HEK293 (cell line): ENCODE measurements at regions not wholly inside any gene's neighbourhood (a gene's known extent, or its start where the extent isn't known, plus 50 kb on each side); places are given as distances from the start of the nearest gene placed in this dataset.

ENCODE experiments used
- CTCF ChIA-PET: fragments of 350-600 bp; formaldehyde crosslinking; extraction: SDS; loops from one replicate; lab custom pipeline; 2021; ENCODE audit warnings: antibody characterized with exemption; lab: Yijun Ruan, JAX
- POLR2A ChIA-PET: fragments of 300-600 bp; formaldehyde crosslinking; extraction: SDS; loops from one replicate; lab custom pipeline; 2020; ENCODE audit warnings: antibody characterized with exemption, inconsistent platforms; lab: Yijun Ruan, JAX
- H3K27ac ChIP-seq: fragments of 200-500 bp; sonication (Bioruptor generic); 2 replicates; pipeline ENCODE4 v1.5.1; 2014; ENCODE audit warnings: low read depth, low read length, control low read depth, inconsistent platforms; ENCODE audit errors: extremely low read depth
- H3K36me3 ChIP-seq, 2 experiments: fragments of 200-500 bp in 1 of 2; sonication (Bioruptor generic) in 1 of 2; 1 replicate in 1 of 2; 2 replicates in 1 of 2; pipeline ENCODE4 v1.5.1; 2014 to 2017; ENCODE audit warnings: inconsistent platforms in 2 of 2, low read length in 2 of 2; ENCODE audit not compliant: control insufficient read depth in 2 of 2, insufficient read depth in 1 of 2
- H3K4me1 ChIP-seq: fragments of 200-500 bp; sonication (Bioruptor generic); 2 replicates; pipeline ENCODE4 v1.5.1; 2014; ENCODE audit warnings: mild to moderate bottlenecking, low read length, inconsistent platforms; ENCODE audit not compliant: control insufficient read depth, insufficient read depth
- H3K4me3 ChIP-seq: 2 replicates; pipeline ENCODE4 v1.5.1; 2011; ENCODE audit warnings: low read depth, mild to moderate bottlenecking, control low read depth, low read length, moderate library complexity
- H3K9me3 ChIP-seq: fragments of 200-500 bp; sonication (Bioruptor generic); 2 replicates; pipeline ENCODE4 v1.5.1; 2014; ENCODE audit warnings: low read depth, low read length, inconsistent platforms; ENCODE audit not compliant: control insufficient read depth, insufficient read depth
- GLI4 ChIP-seq: fragments of 450-650 bp; formaldehyde crosslinking; IDR thresholded peaks from 2 replicates; pipeline ENCODE4 v1.5.1; 2016; ENCODE audit warnings: missing biosample characterization, missing genetic modification characterization
- KLF7 ChIP-seq: fragments of 450-650 bp; formaldehyde crosslinking; IDR thresholded peaks from 2 replicates; pipeline ENCODE4 v1.5.1; 2016; ENCODE audit warnings: missing biosample characterization, missing genetic modification characterization, borderline replicate concordance
- PRDM10 ChIP-seq: fragments of 450-650 bp; formaldehyde crosslinking; IDR thresholded peaks from 2 replicates; pipeline ENCODE4 v1.5.1; 2016; ENCODE audit warnings: missing biosample characterization, missing genetic modification characterization
- ZBTB8A ChIP-seq: fragments of 450-650 bp; formaldehyde crosslinking; IDR thresholded peaks from 2 replicates; pipeline ENCODE4 v1.5.1; 2016; ENCODE audit warnings: missing biosample characterization, missing genetic modification characterization
- ZFP69B ChIP-seq: fragments of 450-650 bp; formaldehyde crosslinking; IDR thresholded peaks from 2 replicates; pipeline ENCODE4 v1.5.1; 2016; ENCODE audit warnings: missing biosample characterization, missing genetic modification characterization
- ZNF10 ChIP-seq: fragments of 450-650 bp; formaldehyde crosslinking; IDR thresholded peaks from 2 replicates; pipeline ENCODE4 v1.5.1; 2017; ENCODE audit warnings: missing biosample characterization, missing genetic modification characterization
- ZNF114 ChIP-seq: fragments of 450-650 bp; formaldehyde crosslinking; IDR thresholded peaks from 2 replicates; pipeline ENCODE4 v1.5.0; 2017; ENCODE audit warnings: missing biosample characterization, missing genetic modification characterization
- ZNF138 ChIP-seq: fragments of 450-650 bp; formaldehyde crosslinking; IDR thresholded peaks from 2 replicates; pipeline ENCODE4 v1.5.1; 2016; ENCODE audit warnings: missing biosample characterization, missing genetic modification characterization, borderline replicate concordance
- ZNF157 ChIP-seq: fragments of 450-650 bp; formaldehyde crosslinking; IDR thresholded peaks from 2 replicates; pipeline ENCODE4 v1.5.1; 2016; ENCODE audit warnings: missing biosample characterization, missing genetic modification characterization
- ZNF18 ChIP-seq: fragments of 450-650 bp; formaldehyde crosslinking; IDR thresholded peaks from 2 replicates; pipeline ENCODE4 v1.5.1; 2016; ENCODE audit warnings: missing biosample characterization, missing genetic modification characterization
- ZNF202 ChIP-seq: fragments of 450-650 bp; formaldehyde crosslinking; IDR thresholded peaks from 2 replicates; pipeline ENCODE4 v1.5.1; 2016; ENCODE audit warnings: missing biosample characterization, missing genetic modification characterization, borderline replicate concordance
- ZNF221 ChIP-seq: fragments of 450-650 bp; formaldehyde crosslinking; IDR thresholded peaks from 2 replicates; pipeline ENCODE4 v1.5.1; 2017; ENCODE audit warnings: missing biosample characterization, missing genetic modification characterization, borderline replicate concordance
- ZNF302 ChIP-seq: fragments of 450-650 bp; formaldehyde crosslinking; IDR thresholded peaks from 2 replicates; pipeline ENCODE4 v1.5.1; 2016; ENCODE audit warnings: missing biosample characterization, missing genetic modification characterization, low read depth
- ZNF324 ChIP-seq: fragments of 450-650 bp; formaldehyde crosslinking; IDR thresholded peaks from 2 replicates; pipeline ENCODE4 v1.5.1; 2016; ENCODE audit warnings: missing biosample characterization, missing genetic modification characterization
- ZNF341 ChIP-seq: fragments of 450-650 bp; formaldehyde crosslinking; IDR thresholded peaks from 2 replicates; pipeline ENCODE4; 2016; ENCODE audit warnings: low read depth, missing biosample characterization, missing genetic modification characterization
- ZNF423 ChIP-seq: fragments of 450-650 bp; formaldehyde crosslinking; IDR thresholded peaks from 2 replicates; pipeline ENCODE4 v1.5.1; 2016; ENCODE audit warnings: missing biosample characterization, missing genetic modification characterization
- ZNF426 ChIP-seq: fragments of 450-650 bp; formaldehyde crosslinking; IDR thresholded peaks from 2 replicates; pipeline ENCODE4 v1.5.1; 2017; ENCODE audit warnings: missing biosample characterization, missing genetic modification characterization, mild to moderate bottlenecking, inconsistent platforms, moderate library complexity
- ZNF544 ChIP-seq: fragments of 450-650 bp; formaldehyde crosslinking; IDR thresholded peaks from 2 replicates; pipeline ENCODE4 v1.5.0; 2017; ENCODE audit warnings: missing biosample characterization, missing genetic modification characterization
- ZNF549 ChIP-seq: fragments of 450-650 bp; IDR thresholded peaks from 2 replicates; pipeline ENCODE4 v1.5.1; 2018; ENCODE audit warnings: missing biosample characterization, missing genetic modification characterization, mild to moderate bottlenecking, inconsistent platforms, moderate library complexity
- ZNF610 ChIP-seq: fragments of 450-650 bp; formaldehyde crosslinking; IDR thresholded peaks from 2 replicates; pipeline ENCODE4 v1.5.1; 2016; ENCODE audit warnings: missing biosample characterization, missing genetic modification characterization, borderline replicate concordance
- ZNF747 ChIP-seq: fragments of 450-650 bp; formaldehyde crosslinking; IDR thresholded peaks from 2 replicates; pipeline ENCODE4 v1.5.1; 2016; ENCODE audit warnings: missing biosample characterization, missing genetic modification characterization
- ZNF776 ChIP-seq: fragments of 450-650 bp; formaldehyde crosslinking; IDR thresholded peaks from 2 replicates; pipeline ENCODE4 v1.5.0; 2017; ENCODE audit warnings: missing biosample characterization, missing genetic modification characterization, borderline replicate concordance
- ZNF777 ChIP-seq: fragments of 450-650 bp; formaldehyde crosslinking; IDR thresholded peaks from 2 replicates; pipeline ENCODE4 v1.5.1; 2017; ENCODE audit warnings: missing biosample characterization, missing genetic modification characterization, borderline replicate concordance
- ZNF830 ChIP-seq: fragments of 450-650 bp; IDR thresholded peaks from 2 replicates; pipeline ENCODE4 v1.5.0; 2018; ENCODE audit warnings: missing biosample characterization, missing genetic modification characterization, low read depth, mild to moderate bottlenecking, moderate library complexity
- ZXDB ChIP-seq: fragments of 450-650 bp; formaldehyde crosslinking; IDR thresholded peaks from 2 replicates; pipeline ENCODE4 v1.5.1; 2016; ENCODE audit warnings: missing biosample characterization, missing genetic modification characterization
- TF ChIP-seq, protein P1 (sequence below): fragments of 450-650 bp; IDR thresholded peaks from 2 replicates; pipeline ENCODE4 v1.5.1; 2018; ENCODE audit warnings: missing biosample characterization, missing genetic modification characterization
- TF ChIP-seq, protein P2 (sequence below): fragments of 450-650 bp; formaldehyde crosslinking; IDR thresholded peaks from 2 replicates; pipeline ENCODE4 v1.5.1; 2016; ENCODE audit warnings: missing biosample characterization, missing genetic modification characterization

GRCh38 chr10:78901694-78902093, 167.1 kb upstream of the ZMIZ1 start:
- H3K4me1 ChIP-seq, result no peaks in the 10 kb centered on the region
- TF ChIP-seq ZNF302 (tag by site-specific recombination) (no peak), ZNF114 (peak; percentile 83; the same call in 1 of the 2 replicates), ZNF747 (tag by site-specific recombination) (no peak), ZNF776 (tag by site-specific recombination) (0 out of 2 replicates have a peak, but pooled peaks have one; percentile 51), ZNF221 (tag by site-specific recombination) (no peak), ZNF423 (tag by site-specific recombination) (no peak), ZNF777 (0 out of 2 replicates have a peak, but pooled peaks have one; percentile 16), ZNF10 (tag by site-specific recombination) (no peak), ZNF18 (no peak)
- TF ChIP-seq, protein P1, sequence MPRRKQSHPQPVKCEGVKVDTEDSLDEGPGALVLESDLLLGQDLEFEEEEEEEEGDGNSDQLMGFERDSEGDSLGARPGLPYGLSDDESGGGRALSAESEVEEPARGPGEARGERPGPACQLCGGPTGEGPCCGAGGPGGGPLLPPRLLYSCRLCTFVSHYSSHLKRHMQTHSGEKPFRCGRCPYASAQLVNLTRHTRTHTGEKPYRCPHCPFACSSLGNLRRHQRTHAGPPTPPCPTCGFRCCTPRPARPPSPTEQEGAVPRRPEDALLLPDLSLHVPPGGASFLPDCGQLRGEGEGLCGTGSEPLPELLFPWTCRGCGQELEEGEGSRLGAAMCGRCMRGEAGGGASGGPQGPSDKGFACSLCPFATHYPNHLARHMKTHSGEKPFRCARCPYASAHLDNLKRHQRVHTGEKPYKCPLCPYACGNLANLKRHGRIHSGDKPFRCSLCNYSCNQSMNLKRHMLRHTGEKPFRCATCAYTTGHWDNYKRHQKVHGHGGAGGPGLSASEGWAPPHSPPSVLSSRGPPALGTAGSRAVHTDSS (tag by site-specific recombination), result peak; percentile 10; the same call in 1 of the 2 replicates
- TF ChIP-seq, all 188 proteins: peak for 4
- no peaks in the 10 kb centered on the region for H3K36me3 ChIP-seq
- no peak overlapping the region for H3K4me3 ChIP-seq
- no peak overlapping the region for H3K27ac ChIP-seq
- POLR2A ChIA-PET, result no interaction called here
- no peaks in the 10 kb centered on the region for H3K9me3 ChIP-seq
- CTCF ChIA-PET, result no interaction called here

DNA sequence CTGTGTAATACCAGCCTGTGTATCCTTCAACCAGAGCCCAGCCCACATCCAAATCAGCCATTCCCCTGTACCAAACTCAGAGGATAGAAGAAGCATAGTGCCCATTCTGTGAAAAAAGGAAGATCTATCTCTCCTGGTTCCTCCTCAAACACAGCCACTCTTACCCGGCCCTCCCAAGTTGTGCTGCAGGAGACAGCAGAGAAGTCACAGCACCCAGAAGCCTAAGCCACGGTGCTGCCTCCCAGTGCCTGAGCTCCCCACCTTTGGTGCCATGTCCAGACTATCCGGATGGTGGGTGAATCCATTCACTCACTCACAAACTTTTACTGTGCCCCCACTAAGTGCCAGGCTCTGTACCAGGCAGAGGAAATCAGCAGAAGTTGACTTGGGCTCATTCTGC, 166.0 kb upstream of the ZMIZ1 start:
- no peaks in the 10 kb centered on the region for H3K36me3 ChIP-seq
- H3K4me3 ChIP-seq, result no peak overlapping the region
- POLR2A ChIA-PET, result no interaction called here
- H3K9me3 ChIP-seq, result no peaks in the 10 kb centered on the region
- CTCF ChIA-PET, result no interaction called here
- no peaks in the 10 kb centered on the region for H3K4me1 ChIP-seq
- no peak overlapping the region for H3K27ac ChIP-seq
- TF ChIP-seq ZNF426, result no peak
- TF ChIP-seq ZNF544, result no peak
- TF ChIP-seq ZXDB (tag by site-specific recombination), result no peak
- TF ChIP-seq, protein P2, sequence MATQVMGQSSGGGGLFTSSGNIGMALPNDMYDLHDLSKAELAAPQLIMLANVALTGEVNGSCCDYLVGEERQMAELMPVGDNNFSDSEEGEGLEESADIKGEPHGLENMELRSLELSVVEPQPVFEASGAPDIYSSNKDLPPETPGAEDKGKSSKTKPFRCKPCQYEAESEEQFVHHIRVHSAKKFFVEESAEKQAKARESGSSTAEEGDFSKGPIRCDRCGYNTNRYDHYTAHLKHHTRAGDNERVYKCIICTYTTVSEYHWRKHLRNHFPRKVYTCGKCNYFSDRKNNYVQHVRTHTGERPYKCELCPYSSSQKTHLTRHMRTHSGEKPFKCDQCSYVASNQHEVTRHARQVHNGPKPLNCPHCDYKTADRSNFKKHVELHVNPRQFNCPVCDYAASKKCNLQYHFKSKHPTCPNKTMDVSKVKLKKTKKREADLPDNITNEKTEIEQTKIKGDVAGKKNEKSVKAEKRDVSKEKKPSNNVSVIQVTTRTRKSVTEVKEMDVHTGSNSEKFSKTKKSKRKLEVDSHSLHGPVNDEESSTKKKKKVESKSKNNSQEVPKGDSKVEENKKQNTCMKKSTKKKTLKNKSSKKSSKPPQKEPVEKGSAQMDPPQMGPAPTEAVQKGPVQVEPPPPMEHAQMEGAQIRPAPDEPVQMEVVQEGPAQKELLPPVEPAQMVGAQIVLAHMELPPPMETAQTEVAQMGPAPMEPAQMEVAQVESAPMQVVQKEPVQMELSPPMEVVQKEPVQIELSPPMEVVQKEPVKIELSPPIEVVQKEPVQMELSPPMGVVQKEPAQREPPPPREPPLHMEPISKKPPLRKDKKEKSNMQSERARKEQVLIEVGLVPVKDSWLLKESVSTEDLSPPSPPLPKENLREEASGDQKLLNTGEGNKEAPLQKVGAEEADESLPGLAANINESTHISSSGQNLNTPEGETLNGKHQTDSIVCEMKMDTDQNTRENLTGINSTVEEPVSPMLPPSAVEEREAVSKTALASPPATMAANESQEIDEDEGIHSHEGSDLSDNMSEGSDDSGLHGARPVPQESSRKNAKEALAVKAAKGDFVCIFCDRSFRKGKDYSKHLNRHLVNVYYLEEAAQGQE (tag by site-specific recombination), result no peak
- TF ChIP-seq ZNF341, result no peak
- TF ChIP-seq ZNF549 (tag by site-specific recombination), result no peak
- TF ChIP-seq ZFP69B (tag by site-specific recombination), result no peak
- no peak for TF ChIP-seq GLI4 (tag by site-specific recombination)
- no peak for TF ChIP-seq ZNF202 (tag by site-specific recombination)
- TF ChIP-seq ZNF747 (tag by site-specific recombination), result no peak
- TF ChIP-seq ZNF138 (tag by site-specific recombination), result no peak
- TF ChIP-seq PRDM10, result no peak
- TF ChIP-seq ZNF157 (tag by site-specific recombination), result no peak
- TF ChIP-seq ZBTB8A (tag by site-specific recombination), result no peak
- no peak for TF ChIP-seq ZNF610 (tag by site-specific recombination)
- TF ChIP-seq KLF7, result no peak
- no peak for TF ChIP-seq ZNF830 (tag by site-specific recombination)
- no peak for TF ChIP-seq ZNF324 (tag by site-specific recombination)
